SK-N-MC (cell line): ENCODE measurements at regions not wholly inside any gene's neighbourhood (a gene's known extent, or its start where the extent isn't known, plus 50 kb on each side); places are given as distances from the start of the nearest gene placed in this dataset.

Source experiments
- EZH2 ChIP-seq: fragments of 200-600 bp; sonication (generic); IDR thresholded peaks from one replicate; pipeline ENCODE4 v1.6.1; 2017; ENCODE audit warnings: antibody characterized with exemption
- POLR2AphosphoS5 ChIP-seq: IDR thresholded peaks from 2 replicates; pipeline ENCODE4 v1.6.1; 2012; ENCODE audit warnings: mild to moderate bottlenecking, low read depth, low read length, borderline replicate concordance

DNA sequence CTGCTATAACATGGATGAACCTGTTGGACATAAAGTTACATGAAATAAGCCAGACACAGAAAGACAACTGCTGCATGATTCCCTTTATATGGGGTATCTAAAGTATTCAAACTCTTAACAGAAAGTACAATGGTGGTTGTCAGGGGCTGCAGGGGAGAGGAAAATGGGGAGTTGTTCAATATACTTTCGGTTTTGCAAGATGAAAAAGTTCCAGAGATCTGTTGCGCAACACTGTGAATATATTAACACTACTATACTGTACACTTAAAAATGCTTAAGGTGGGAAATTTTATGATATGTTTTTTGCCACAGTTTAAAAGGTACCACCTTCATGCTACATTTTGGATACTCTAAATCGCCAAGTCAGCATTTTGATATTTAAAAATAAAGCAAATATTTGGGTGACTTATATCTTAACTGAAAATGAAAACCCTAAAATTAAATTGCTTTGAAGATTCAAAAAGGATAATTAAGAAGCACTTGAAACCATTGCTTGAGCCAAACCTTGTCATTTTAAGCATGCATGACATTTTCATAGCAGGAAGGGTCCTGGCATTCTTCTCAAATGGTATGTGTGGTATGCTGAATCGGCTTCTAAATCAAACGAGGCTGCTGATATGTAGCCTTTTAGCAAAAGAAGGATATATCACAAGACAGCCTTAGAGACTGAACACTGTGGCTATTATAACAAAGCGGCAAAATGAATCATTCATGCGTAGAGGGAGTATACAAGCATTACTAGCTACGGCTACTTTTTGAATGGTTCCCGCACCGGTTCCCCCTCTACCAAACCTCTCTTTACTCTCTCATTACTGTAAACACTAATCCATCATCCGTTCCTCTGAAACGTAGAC lies 607.1 kb upstream of the DIPK2B start:
- TF ChIP-seq POLR2AphosphoS5 (no peak), EZH2 (no peak)
